ENCODE measurements at regions not wholly inside any gene's neighbourhood (a gene's known extent, or its start where the extent isn't known, plus 50 kb on each side); places are given as distances from the start of the nearest gene placed in this dataset.

DNA sequence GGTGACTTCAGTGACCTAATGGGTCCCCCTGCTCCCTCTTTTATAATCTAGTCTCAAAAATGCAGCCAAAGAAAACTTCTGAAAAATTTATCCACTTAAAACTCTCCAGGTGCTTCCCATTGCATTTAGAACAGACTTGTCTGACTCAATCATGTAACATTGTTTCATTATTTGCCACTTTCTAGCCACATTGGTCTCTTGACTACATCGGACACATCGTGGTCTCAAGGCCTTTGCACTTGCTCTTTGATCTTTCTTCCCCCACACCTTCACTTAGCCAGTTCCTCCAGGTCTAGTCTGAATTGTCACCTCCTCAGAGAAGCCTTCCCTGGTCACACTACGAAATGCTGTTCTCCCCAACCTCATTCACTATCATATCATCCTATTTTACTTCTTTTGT lies 97.0 kb upstream of the E2F8 start:
- WGBS (ENCODE audit: low lambda C conversion rate, missing lambda C conversion rate), result 90% methylated on average over 3 of the region's 3 CpGs
- Histone ChIP-seq H3K4me2 (no peak overlapping the region), H2AFZ (no peak overlapping the region)

DNA sequence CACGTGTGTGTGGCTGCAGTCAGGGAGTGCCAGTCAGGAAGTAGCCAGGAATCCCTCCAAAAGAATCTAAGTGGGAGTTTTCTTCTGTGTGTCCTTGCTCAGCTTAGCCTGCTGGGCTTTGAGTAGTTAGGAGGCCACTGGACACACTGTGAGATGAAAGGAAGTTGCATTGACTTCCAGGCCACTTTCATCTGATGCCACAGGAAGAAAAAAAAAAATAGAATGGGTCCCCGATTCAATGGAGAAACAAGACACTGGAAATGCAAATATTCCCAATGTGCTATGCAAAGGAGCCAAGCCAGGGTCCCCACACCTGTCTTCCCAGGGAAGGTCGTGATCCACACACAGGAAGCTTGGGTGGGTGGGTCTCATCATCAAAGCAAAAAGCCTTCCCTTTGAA lies 95.6 kb upstream of the E2F8 start:
- 68% methylated on average over 3 of the region's 3 CpGs for WGBS (ENCODE audit: low lambda C conversion rate, missing lambda C conversion rate)
- TF ChIP-seq EZH2phosphoT487 (IDR thresholded peaks at IDR 0.05; ENCODE audit: low read depth, severe bottlenecking, unreplicated experiment), result no peak
- no peak for TF ChIP-seq EZH2 (IDR thresholded peaks at IDR 0.05; ENCODE audit: borderline replicate concordance)
- TF ChIP-seq, protein P1, sequence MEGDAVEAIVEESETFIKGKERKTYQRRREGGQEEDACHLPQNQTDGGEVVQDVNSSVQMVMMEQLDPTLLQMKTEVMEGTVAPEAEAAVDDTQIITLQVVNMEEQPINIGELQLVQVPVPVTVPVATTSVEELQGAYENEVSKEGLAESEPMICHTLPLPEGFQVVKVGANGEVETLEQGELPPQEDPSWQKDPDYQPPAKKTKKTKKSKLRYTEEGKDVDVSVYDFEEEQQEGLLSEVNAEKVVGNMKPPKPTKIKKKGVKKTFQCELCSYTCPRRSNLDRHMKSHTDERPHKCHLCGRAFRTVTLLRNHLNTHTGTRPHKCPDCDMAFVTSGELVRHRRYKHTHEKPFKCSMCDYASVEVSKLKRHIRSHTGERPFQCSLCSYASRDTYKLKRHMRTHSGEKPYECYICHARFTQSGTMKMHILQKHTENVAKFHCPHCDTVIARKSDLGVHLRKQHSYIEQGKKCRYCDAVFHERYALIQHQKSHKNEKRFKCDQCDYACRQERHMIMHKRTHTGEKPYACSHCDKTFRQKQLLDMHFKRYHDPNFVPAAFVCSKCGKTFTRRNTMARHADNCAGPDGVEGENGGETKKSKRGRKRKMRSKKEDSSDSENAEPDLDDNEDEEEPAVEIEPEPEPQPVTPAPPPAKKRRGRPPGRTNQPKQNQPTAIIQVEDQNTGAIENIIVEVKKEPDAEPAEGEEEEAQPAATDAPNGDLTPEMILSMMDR (IDR thresholded peaks at IDR 0.05; ENCODE audit: poor library complexity), result no peak

More for the DNA sequence above, 97.0 kb upstream of the E2F8 start:
- no peaks in the 10 kb centered on the region for H3K4me1 ChIP-seq (ENCODE audit: insufficient read depth)
- TF ChIP-seq, protein P1 (IDR thresholded peaks at IDR 0.05; ENCODE audit: poor library complexity), result no peak
- TF ChIP-seq EZH2phosphoT487 (IDR thresholded peaks at IDR 0.05; ENCODE audit: low read depth, severe bottlenecking, unreplicated experiment) (no peak), EZH2 (IDR thresholded peaks at IDR 0.05; ENCODE audit: borderline replicate concordance) (no peak)
- H3K4me3 ChIP-seq, result no peak overlapping the region
- H3K36me3 ChIP-seq (replicated peaks; ENCODE audit: insufficient read depth, low read depth), result no peaks in the 10 kb centered on the region
- peaks cover 46% of the 10 kb centered on the region for H3K27me3 ChIP-seq
- no peaks in the 10 kb centered on the region for H3K79me2 ChIP-seq
- no peaks in the 10 kb centered on the region for H4K20me1 ChIP-seq (ENCODE audit: insufficient read depth, poor library complexity, severe bottlenecking)
- H3K9me3 ChIP-seq (ENCODE audit: low read depth), result no peaks in the 10 kb centered on the region
- DNase-seq (ENCODE audit: low spot score), result no peak
- H3K27ac ChIP-seq, result no peak overlapping the region
- no peaks in the 10 kb centered on the region for H3K9me2 ChIP-seq (replicated peaks; ENCODE audit: insufficient read depth)

DNA sequence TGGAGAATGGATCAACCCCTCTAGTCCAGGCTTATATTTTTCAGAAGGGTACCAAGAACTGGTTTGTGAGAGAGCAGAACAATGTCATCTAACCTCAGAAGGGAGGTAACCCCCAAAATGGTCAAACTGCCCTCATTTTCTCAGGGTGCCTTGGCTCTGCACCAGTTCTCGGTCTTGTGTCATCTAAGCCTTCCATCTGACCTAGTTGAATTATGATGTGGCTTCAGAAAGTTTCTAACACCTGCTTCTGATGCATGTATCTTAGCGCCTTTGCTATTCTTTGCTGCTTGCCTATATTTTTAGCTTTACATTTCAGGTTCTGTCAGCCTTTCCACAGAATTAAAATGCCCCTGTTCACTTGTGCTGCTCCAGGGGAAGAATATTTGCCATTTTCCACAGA lies 91.7 kb upstream of the E2F8 start:
- Histone ChIP-seq H3K27me3 (peaks cover 16% of the 10 kb centered on the region), H3K79me2 (no peaks in the 10 kb centered on the region), H3K36me3 (replicated peaks; ENCODE audit: insufficient read depth, low read depth) (no peaks in the 10 kb centered on the region), H3K9me2 (replicated peaks; ENCODE audit: insufficient read depth) (no peaks in the 10 kb centered on the region), H3K4me2 (no peak overlapping the region), H2AFZ (no peak overlapping the region), H3K9me3 (ENCODE audit: low read depth) (no peaks in the 10 kb centered on the region), H4K20me1 (ENCODE audit: insufficient read depth, poor library complexity, severe bottlenecking) (no peaks in the 10 kb centered on the region), H3K4me1 (ENCODE audit: insufficient read depth) (no peaks in the 10 kb centered on the region), H3K27ac (no peak overlapping the region), H3K4me3 (no peak overlapping the region)
- TF ChIP-seq, protein P1 (IDR thresholded peaks at IDR 0.05; ENCODE audit: poor library complexity), result no peak
- TF ChIP-seq EZH2phosphoT487 (IDR thresholded peaks at IDR 0.05; ENCODE audit: low read depth, severe bottlenecking, unreplicated experiment) (no peak), EZH2 (IDR thresholded peaks at IDR 0.05; ENCODE audit: borderline replicate concordance) (no peak)
- no peak for DNase-seq (ENCODE audit: low spot score)
- WGBS (ENCODE audit: low lambda C conversion rate, missing lambda C conversion rate), result 94% methylated on average over 2 of the region's 2 CpGs

More for the DNA sequence above, 95.6 kb upstream of the E2F8 start:
- Histone ChIP-seq H2AFZ (no peak overlapping the region), H4K20me1 (ENCODE audit: insufficient read depth, poor library complexity, severe bottlenecking) (no peaks in the 10 kb centered on the region), H3K79me2 (no peaks in the 10 kb centered on the region), H3K4me2 (no peak overlapping the region), H3K9me3 (ENCODE audit: low read depth) (no peaks in the 10 kb centered on the region), H3K9me2 (replicated peaks; ENCODE audit: insufficient read depth) (no peaks in the 10 kb centered on the region), H3K27ac (no peak overlapping the region), H3K4me1 (ENCODE audit: insufficient read depth) (no peaks in the 10 kb centered on the region), H3K36me3 (replicated peaks; ENCODE audit: insufficient read depth, low read depth) (no peaks in the 10 kb centered on the region), H3K4me3 (no peak overlapping the region), H3K27me3 (peaks cover 40% of the 10 kb centered on the region)
- no peak for DNase-seq (ENCODE audit: low spot score)

DNA sequence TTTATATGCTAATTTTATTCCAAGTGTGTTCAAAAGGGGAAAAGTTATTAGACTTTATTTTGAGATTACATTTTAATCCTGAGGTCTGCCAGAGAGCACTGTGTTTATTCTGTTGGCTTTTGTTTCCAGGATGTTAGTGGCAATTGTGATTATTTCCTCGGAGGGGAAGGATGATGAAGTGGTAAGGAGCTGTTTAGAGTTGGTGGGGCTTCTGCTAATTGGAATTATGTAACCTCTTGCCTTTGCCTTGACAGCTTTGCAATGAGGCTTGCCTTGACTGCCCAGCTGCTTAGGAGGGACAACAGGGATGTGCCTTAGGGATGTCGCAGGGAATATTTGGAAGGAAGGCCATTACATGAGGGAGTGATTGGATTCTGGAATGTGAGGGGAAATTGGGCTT lies 89.7 kb upstream of the E2F8 start:
- no peaks in the 10 kb centered on the region for H3K9me2 ChIP-seq (replicated peaks; ENCODE audit: insufficient read depth)
- no peaks in the 10 kb centered on the region for H3K36me3 ChIP-seq (replicated peaks; ENCODE audit: insufficient read depth, low read depth)
- no peak for TF ChIP-seq EZH2 (IDR thresholded peaks at IDR 0.05; ENCODE audit: borderline replicate concordance)
- TF ChIP-seq EZH2phosphoT487 (IDR thresholded peaks at IDR 0.05; ENCODE audit: low read depth, severe bottlenecking, unreplicated experiment), result no peak
- TF ChIP-seq, protein P1 (IDR thresholded peaks at IDR 0.05; ENCODE audit: poor library complexity), result no peak
- no peak for DNase-seq (ENCODE audit: low spot score)
- H3K4me3 ChIP-seq, result no peak overlapping the region
- H3K27ac ChIP-seq, result no peak overlapping the region
- H4K20me1 ChIP-seq (ENCODE audit: insufficient read depth, poor library complexity, severe bottlenecking), result no peaks in the 10 kb centered on the region
- H3K4me2 ChIP-seq, result no peak overlapping the region
- H3K9me3 ChIP-seq (ENCODE audit: low read depth), result no peaks in the 10 kb centered on the region
- no peaks in the 10 kb centered on the region for H3K79me2 ChIP-seq
- no peaks in the 10 kb centered on the region for H3K4me1 ChIP-seq (ENCODE audit: insufficient read depth)
- no peak overlapping the region for H2AFZ ChIP-seq
- peaks cover 11% of the 10 kb centered on the region for H3K27me3 ChIP-seq
- 24% methylated on average over 2 of the region's 2 CpGs for whole genome bisulfite sequencing (ENCODE audit: low lambda C conversion rate, missing lambda C conversion rate)
